ENCODE measurements at regions not wholly inside any gene's neighbourhood (a gene's known extent, or its start where the extent isn't known, plus 50 kb on each side); places are given as distances from the start of the nearest gene placed in this dataset.
"Not testable (repeated sequence)": the region's sequence is repeated elsewhere in the genome, so short reads cannot be mapped to it uniquely, and the experiment has no call there.

GRCh38 chr2:183803596-183803995 lies 679.4 kb downstream of the NUP35 start:
- DNase-seq (ENCODE audit: low read depth), result no peak

DNA sequence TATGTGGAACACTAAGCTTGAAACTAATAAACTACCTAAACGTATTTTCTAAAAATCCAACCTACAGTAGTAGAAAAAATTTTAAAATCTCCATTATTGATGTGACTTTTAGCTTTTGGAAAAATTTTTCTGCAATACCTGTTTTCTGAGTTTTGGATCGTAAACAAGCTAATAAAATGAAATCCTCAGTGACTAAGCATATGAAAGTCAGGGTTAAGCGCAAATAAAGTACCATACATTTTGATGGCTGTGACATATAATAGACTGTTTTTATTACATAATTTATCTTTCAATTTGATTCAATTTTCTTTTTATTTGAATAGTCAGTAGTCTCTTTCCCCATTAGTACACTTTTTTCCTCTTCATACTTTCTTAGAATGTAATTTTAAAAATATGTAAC lies 683.6 kb downstream of the NUP35 start:
- no peak for DNase-seq (ENCODE audit: low read depth)

DNA sequence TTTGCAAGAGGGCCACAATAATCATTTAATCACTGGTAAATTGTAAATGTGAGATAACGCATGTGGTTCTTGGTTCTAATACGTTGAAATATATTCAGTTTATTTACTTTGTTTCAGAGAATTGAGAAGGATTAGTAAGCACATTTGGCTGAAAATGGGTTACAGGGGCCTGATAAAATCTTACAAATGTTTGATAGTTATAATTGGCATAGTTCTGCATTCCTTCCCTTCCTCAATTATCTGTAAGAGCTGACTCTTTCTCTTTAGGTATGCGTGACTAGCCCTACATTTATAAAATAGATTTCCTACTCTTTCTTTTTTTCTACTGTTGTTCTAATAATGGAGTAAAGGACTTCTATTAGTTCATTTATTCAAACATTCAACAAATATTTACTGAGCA lies 685.2 kb downstream of the NUP35 start:
- no peak for DNase-seq (ENCODE audit: low read depth)

- DNase-seq (ENCODE audit: low read depth), result no peak
Measured at GRCh38 chr2:183811281-183811680, 687.0 kb downstream of the NUP35 start.

- DNase-seq (ENCODE audit: low read depth), result peak; percentile 42
Measured at GRCh38 chr2:183812091-183812490, 687.8 kb downstream of the NUP35 start.

DNA sequence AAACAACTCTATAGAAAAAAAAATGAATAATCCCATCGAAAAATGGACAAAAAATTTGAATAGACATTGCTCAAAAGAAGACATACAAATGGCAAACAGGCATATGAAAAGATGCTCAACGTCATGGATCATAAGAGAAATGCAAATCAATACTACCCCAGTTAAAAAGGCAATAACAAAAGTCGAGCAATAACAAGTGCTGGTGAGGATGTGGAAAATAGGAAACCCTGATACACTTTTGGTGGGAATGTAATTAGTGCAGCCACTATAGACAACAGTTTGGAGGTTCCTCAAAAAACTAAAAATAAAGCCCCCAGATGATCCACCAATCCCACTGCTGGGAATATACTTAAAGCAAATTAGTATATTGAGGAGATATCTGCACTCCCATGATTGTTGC lies 701.5 kb downstream of the NUP35 start:
- DNase-seq (ENCODE audit: low read depth), result no peak

GRCh38 chr2:183829931-183830330 lies 705.7 kb downstream of the NUP35 start:
- DNase-seq (ENCODE audit: low read depth), result no peak

DNA sequence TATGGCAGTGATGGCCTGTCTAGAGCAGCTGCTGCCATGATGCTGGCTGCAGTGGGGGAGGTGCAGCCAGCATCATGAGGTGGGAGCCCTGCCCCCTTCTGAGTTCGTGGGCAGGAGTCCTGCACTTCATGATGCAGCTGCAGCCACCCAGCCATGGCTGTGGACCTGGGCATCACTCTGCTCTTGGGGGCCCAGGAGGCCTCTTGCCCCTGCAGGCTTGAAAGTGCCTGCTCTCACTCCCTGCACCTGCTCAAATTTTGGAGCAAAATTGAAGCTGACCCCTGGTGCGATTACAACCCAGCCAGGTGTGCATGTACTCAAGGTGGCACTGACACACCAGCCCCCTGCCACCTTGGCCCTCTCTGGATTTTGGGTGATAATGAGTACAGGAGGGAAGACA lies 712.9 kb downstream of the NUP35 start:
- no peak for DNase-seq (ENCODE audit: low read depth)

DNA sequence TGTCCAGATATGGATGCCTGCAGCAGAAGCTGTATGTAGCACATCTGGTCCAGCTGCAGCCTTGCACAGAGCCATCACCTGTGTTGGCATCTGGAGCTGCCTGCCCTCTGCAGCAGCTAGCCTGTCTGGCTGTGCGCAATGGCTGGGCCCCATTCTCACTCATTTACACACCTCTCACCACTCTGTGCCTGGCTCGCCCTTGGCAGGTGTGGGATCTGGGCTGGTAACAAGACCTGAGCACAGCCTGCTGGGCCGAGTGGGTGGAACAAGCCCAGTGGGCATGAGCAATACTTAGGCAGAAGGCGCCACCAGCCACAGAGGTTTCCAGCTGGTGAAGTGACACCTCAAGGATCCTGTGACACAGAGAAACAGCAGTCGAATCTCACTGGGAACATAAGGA lies 714.1 kb downstream of the NUP35 start:
- DNase-seq (ENCODE audit: low read depth), result no peak

GRCh38 chr2:183840061-183840584 lies 715.9 kb downstream of the NUP35 start:
- DNase-seq (ENCODE audit: low read depth), result no peak

GRCh38 chr2:183849826-183850225 lies 725.6 kb downstream of the NUP35 start:
- not testable (repeated sequence) for DNase-seq (ENCODE audit: low read depth)

DNA sequence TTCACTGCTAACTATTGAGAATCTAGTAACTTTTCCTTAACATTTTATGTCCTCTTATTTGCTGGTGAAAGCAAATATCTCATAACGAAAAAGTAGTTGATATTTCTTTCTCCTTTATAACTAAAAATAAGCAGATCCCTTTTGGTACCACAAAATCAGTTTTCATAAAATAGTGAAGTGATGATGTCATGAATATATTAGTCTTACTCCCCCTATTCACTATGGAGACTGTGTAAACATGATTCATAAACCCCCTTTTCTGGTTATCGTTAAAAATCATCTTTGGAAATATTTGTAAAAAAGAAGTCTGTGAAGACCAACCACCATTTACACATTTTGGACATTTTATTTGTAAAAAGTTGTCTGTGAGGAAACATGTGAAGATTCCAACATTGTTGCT lies 734.9 kb downstream of the NUP35 start:
- DNase-seq (ENCODE audit: low read depth), result no peak

GRCh38 chr2:183866666-183867065 lies 731.7 kb upstream of the ZNF804A start:
- peak; percentile 64 for DNase-seq (ENCODE audit: low read depth)

DNA sequence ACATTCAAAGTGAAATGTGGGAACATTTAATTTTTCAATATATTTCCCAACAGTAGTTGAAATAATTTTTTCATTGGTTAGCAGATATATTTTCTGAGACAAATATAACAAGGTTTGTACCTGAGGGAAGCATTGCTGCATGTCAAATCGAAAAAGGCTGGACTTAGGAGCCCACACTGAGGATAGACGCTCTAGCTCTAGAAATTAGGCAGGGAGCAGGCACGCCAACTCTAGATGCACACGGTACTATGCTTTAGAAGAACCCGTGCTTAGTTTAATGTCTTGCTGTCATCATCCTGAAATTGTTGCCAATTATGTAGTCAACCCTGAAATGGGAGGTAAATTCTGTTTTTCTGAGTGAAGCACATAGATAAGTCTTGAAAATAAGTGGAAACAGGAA lies 731.1 kb upstream of the ZNF804A start:
- DNase-seq (ENCODE audit: low read depth), result no peak

GRCh38 chr2:183868153-183868552 lies 730.2 kb upstream of the ZNF804A start:
- peak; percentile 51 for DNase-seq (ENCODE audit: low read depth)

DNA sequence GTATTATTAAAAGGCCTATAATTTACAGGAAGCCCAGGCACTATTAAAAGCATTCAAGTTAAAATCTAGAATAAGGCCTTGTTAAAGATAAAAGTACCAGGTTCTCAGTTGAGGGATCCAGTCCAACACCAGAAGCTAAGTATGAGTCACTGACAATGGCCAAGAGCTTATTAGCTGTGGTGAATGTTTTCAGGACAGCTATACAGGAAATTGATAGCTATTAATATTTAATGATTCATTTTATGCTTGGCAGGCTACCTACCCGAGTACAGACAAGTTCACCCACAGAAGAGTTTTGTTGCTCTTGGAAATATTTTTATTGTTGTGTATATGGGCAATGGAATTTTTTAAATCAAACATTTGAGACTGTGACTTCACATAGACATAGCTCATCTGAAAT lies 729.6 kb upstream of the ZNF804A start:
- peak; percentile 85 for DNase-seq (ENCODE audit: low read depth)

DNA sequence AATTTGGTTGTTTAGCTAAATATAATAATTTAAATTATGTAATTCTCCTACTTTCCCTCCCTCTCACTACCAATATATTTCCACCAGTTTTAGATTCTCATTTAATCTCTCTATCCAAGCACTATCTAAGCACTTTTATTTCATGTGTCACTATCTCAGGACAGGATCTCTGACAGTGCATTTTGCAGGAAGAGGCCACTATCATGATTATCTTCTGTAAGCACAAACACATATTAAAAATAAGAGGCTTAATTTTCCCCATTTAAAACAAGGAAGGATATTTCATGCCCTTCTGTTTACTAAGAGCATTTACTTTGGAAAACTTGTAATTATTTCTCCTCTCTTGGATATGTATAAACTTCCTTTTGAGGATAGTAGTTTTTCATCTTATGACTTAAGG lies 726.2 kb upstream of the ZNF804A start:
- no peak for DNase-seq (ENCODE audit: low read depth)

DNA sequence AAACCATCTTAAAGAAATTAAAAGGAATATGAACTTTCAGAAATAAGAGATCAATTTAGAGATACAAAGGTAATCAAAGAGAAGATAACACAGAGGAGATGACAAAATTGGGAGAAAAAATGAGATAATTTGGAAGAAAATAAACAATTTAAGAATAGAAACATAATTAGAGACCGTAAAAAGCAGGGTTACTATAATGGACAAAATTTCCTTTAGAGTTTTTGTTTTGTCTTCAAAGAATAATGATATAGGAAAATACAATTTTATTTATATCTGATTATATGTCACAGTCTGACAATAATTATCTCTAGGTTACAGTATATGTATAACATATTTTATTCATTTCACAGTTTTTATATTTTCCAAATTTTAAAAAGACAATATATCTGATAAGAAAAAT lies 716.4 kb upstream of the ZNF804A start:
- no peak for DNase-seq (ENCODE audit: low read depth)

DNA sequence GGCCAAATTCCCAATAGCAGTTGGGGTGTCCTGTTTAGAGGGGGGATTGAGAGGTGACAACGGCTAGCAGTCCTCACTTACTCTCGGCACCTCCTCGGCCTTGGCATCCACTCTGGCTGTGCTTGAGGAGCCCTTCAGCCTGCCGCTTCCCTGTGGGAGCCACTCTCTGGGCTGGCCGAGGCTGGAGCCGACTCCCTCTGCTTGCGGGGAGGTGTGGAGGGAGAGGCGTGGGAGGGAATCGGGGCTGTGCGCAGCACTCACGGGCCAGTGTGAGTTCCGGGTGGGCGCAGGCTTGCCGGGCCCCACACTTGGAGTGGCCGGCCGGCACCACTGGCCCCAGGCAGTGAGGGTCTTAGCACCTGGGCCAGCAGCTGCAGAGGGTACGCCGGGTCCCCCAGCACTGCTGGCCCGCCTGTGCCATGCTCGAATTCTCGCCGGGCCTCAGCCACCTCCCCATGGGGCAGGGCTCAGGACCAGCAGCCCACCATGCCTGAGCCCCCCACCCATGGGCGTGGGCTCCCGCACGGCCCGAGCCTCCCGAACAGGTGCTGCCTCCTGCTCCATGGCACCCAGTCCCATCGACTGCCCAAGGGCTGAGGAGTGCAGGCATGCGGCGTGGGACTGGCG lies 705.9 kb upstream of the ZNF804A start:
- DNase-seq (ENCODE audit: low read depth), result no peak

GRCh38 chr2:183898641-183899040 lies 699.7 kb upstream of the ZNF804A start:
- DNase-seq (ENCODE audit: low read depth), result peak; percentile 26

DNA sequence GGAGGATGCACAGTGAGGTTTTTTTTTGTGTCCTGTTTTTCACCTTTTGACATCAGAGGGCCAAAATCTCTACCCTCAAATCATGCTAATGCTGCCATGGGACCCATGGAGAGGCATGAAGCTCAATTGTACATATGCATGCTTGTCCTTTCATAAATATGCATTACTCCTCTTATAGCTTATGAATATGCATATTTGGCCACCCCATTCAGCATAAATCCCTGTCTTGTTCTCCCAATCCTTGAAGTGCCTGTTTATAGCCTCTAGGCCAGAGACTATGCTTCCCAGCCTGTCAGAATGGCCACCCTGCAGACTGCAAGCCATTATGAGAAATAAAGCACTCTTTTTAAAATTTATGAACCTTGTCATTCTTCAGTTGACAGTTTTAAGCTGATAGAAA lies 696.4 kb upstream of the ZNF804A start:
- DNase-seq (ENCODE audit: low read depth), result no peak

DNA sequence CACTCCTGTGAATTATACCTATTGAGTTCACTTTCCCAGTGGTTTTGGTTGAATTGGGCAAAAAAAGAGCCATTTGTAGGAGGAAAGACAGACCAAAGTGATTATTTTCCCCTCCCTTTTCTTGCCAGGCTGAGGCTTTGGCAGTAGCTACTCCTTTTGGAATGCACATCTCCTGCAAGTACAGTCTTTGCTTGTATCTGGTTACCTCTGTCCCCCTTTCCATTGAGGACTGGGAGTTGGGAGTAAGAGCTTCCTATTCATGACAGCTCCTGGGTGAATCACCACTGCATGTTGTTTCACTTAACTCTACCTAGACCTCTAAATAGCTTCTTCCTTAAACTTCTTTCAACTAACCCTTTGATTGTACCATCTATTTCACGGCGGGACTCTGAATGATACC lies 695.3 kb upstream of the ZNF804A start:
- peak; percentile 18 for DNase-seq (ENCODE audit: low read depth)

- DNase-seq (ENCODE audit: low read depth), result not testable (repeated sequence)
Measured at GRCh38 chr2:183916041-183916440, 682.3 kb upstream of the ZNF804A start.

DNA sequence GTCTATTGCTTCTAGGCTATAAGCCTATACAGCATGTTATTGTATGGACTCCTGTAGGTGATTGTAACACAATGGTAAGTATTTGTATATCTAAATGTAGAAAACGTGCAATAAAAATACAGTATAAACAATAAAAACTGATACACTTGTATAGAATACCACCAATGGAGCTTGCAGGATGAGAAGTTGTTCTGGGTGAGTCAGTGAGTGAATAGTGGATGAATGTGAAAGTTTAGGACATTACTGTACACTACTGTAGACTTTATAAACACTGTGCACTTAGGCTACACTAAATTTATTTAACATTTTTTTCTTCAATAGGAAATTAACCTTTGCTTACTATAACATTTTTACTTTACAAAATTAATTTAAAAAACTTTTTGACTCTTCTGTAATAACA lies 679.2 kb upstream of the ZNF804A start:
- DNase-seq (ENCODE audit: low read depth), result peak; percentile 61

Measured in ELR (cell line).